HG03354 (cell line): ENCODE measurements at regions not wholly inside any gene's neighbourhood (a gene's known extent, or its start where the extent isn't known, plus 50 kb on each side); places are given as distances from the start of the nearest gene placed in this dataset.

Source experiments
- ATAC-seq: cut with Tn5 transposase; IDR thresholded peaks from one replicate; pipeline ENCODE4 v1.9.1; 2021; ENCODE audit warnings: mild to moderate bottlenecking; ENCODE audit not compliant: unreplicated experiment, poor library complexity, severe bottlenecking

- ATAC-seq, result no peak
These were observed 251.3 kb upstream of the LYZL1 start for GRCh38 chr10:29037348-29038113.

- ATAC-seq, result no peak
These were observed 249.8 kb upstream of the LYZL1 start for GRCh38 chr10:29039091-29039490.

- no peak for ATAC-seq
These were observed 249.1 kb upstream of the LYZL1 start for GRCh38 chr10:29039677-29040189.

GRCh38 chr10:29041616-29042015 is 247.3 kb upstream of the LYZL1 start:
- no peak for ATAC-seq

- ATAC-seq, result no peak
These were observed 240.4 kb upstream of the LYZL1 start for GRCh38 chr10:29048506-29048905.

- peak; percentile 84 for ATAC-seq
These were observed 238.8 kb upstream of the LYZL1 start for GRCh38 chr10:29050081-29050480.

GRCh38 chr10:29055101-29055500 is 233.8 kb upstream of the LYZL1 start:
- no peak for ATAC-seq

- no peak for ATAC-seq
These were observed 232.1 kb upstream of the LYZL1 start for GRCh38 chr10:29056729-29057128.

GRCh38 chr10:29057822-29058331 is 231.0 kb upstream of the LYZL1 start:
- no peak for ATAC-seq

GRCh38 chr10:29063806-29064644 is 224.8 kb upstream of the LYZL1 start:
- no peak for ATAC-seq

GRCh38 chr10:29064680-29065079 is 224.2 kb upstream of the LYZL1 start:
- no peak for ATAC-seq

GRCh38 chr10:29067161-29067560 is 221.7 kb upstream of the LYZL1 start:
- ATAC-seq, result no peak

GRCh38 chr10:29067628-29068027 is 221.2 kb upstream of the LYZL1 start:
- ATAC-seq, result no peak

GRCh38 chr10:29068302-29068701 is 220.6 kb upstream of the LYZL1 start:
- ATAC-seq, result no peak

- no peak for ATAC-seq
These were observed 219.9 kb upstream of the LYZL1 start for GRCh38 chr10:29068966-29069365.

GRCh38 chr10:29069941-29070340 is 218.9 kb upstream of the LYZL1 start:
- ATAC-seq, result no peak

GRCh38 chr10:29078919-29079318 is 210.0 kb upstream of the LYZL1 start:
- ATAC-seq, result no peak

- no peak for ATAC-seq
These were observed 207.6 kb upstream of the LYZL1 start for GRCh38 chr10:29081231-29081630.

GRCh38 chr10:29081951-29082685 is 206.8 kb upstream of the LYZL1 start:
- no peak for ATAC-seq

GRCh38 chr10:29083096-29083495 is 205.8 kb upstream of the LYZL1 start:
- ATAC-seq, result no peak
